ENCODE measurements at regions not wholly inside any gene's neighbourhood (a gene's known extent, or its start where the extent isn't known, plus 50 kb on each side); places are given as distances from the start of the nearest gene placed in this dataset.

GRCh38 chr7:84524714-84525694, 330.4 kb upstream of the SEMA3A start:
- Histone ChIP-seq H3K79me2 (no peaks in the 10 kb centered on the region), H3K4me1 (no peaks in the 10 kb centered on the region), H3K4me2 (ENCODE audit: low read length) (no peak overlapping the region), H3K9ac (no peak overlapping the region), H3K27ac (no peak overlapping the region), H3K4me3 (ENCODE audit: low read depth, low read length) (no peak overlapping the region), H2AFZ (no peak overlapping the region), H3K9me3 (ENCODE audit: control insufficient read depth, low read length) (no peaks in the 10 kb centered on the region), H3K27me3 (ENCODE audit: control insufficient read depth, insufficient read depth, low read length) (no peaks in the 10 kb centered on the region), H3K36me3 (ENCODE audit: control insufficient read depth, insufficient read depth, low read length) (no peaks in the 10 kb centered on the region)
- TF ChIP-seq CTCF (IDR thresholded peaks at IDR 0.05) = no peak

GRCh38 chr7:84513061-84513460, 318.5 kb upstream of the SEMA3A start:
- no peak overlapping the region for H3K4me3 ChIP-seq (ENCODE audit: low read depth, low read length)
- H3K27me3 ChIP-seq (ENCODE audit: control insufficient read depth, insufficient read depth, low read length) = no peaks in the 10 kb centered on the region
- no peaks in the 10 kb centered on the region for H3K36me3 ChIP-seq (ENCODE audit: control insufficient read depth, insufficient read depth, low read length)
- H3K9ac ChIP-seq = no peak overlapping the region
- no peaks in the 10 kb centered on the region for H3K4me1 ChIP-seq
- no peak overlapping the region for H3K27ac ChIP-seq
- H3K79me2 ChIP-seq = no peaks in the 10 kb centered on the region
- TF ChIP-seq CTCF (IDR thresholded peaks at IDR 0.05) = no peak
- H3K4me2 ChIP-seq (ENCODE audit: low read length) = no peak overlapping the region
- H2AFZ ChIP-seq = no peak overlapping the region
- no peaks in the 10 kb centered on the region for H3K9me3 ChIP-seq (ENCODE audit: control insufficient read depth, low read length)

GRCh38 chr7:84512055-84512454, 317.5 kb upstream of the SEMA3A start:
- no peaks in the 10 kb centered on the region for H3K9me3 ChIP-seq (ENCODE audit: control insufficient read depth, low read length)
- no peaks in the 10 kb centered on the region for H3K27me3 ChIP-seq (ENCODE audit: control insufficient read depth, insufficient read depth, low read length)
- H3K27ac ChIP-seq = no peak overlapping the region
- no peaks in the 10 kb centered on the region for H3K79me2 ChIP-seq
- no peak for TF ChIP-seq CTCF (IDR thresholded peaks at IDR 0.05)
- no peaks in the 10 kb centered on the region for H3K36me3 ChIP-seq (ENCODE audit: control insufficient read depth, insufficient read depth, low read length)
- H3K4me2 ChIP-seq (ENCODE audit: low read length) = no peak overlapping the region
- no peak overlapping the region for H3K4me3 ChIP-seq (ENCODE audit: low read depth, low read length)
- no peaks in the 10 kb centered on the region for H3K4me1 ChIP-seq
- no peak overlapping the region for H3K9ac ChIP-seq
- no peak overlapping the region for H2AFZ ChIP-seq

- H3K4me2 ChIP-seq (ENCODE audit: low read length) = no peak overlapping the region
- no peak overlapping the region for H3K27ac ChIP-seq
- H3K9ac ChIP-seq = no peak overlapping the region
- no peaks in the 10 kb centered on the region for H3K9me3 ChIP-seq (ENCODE audit: control insufficient read depth, low read length)
- H3K4me3 ChIP-seq (ENCODE audit: low read depth, low read length) = no peak overlapping the region
- H3K36me3 ChIP-seq (ENCODE audit: control insufficient read depth, insufficient read depth, low read length) = no peaks in the 10 kb centered on the region
- no peaks in the 10 kb centered on the region for H3K27me3 ChIP-seq (ENCODE audit: control insufficient read depth, insufficient read depth, low read length)
- no peak for TF ChIP-seq CTCF (IDR thresholded peaks at IDR 0.05)
- H3K79me2 ChIP-seq = no peaks in the 10 kb centered on the region
- H2AFZ ChIP-seq = no peak overlapping the region
- H3K4me1 ChIP-seq = no peaks in the 10 kb centered on the region
Measured at GRCh38 chr7:84510505-84510904, 315.9 kb upstream of the SEMA3A start.

DNA sequence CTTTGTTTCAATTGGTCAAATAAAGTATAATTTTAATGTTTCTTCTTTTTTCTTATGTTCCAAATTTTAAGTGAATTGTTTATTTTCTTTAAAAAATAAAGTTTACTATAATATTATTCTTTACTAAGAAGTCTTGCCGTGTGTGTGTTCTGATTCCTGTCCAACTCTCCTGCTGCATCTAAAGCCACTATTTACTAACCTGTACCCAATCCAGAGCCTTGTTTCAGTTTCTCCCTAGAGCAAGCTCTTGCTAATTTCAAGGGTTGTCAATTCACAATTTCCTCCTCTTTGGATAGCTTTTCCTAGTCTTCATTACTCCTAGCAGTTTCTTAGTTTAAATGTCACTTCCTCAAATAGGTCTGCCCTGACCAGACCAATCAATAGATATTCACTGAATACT, 314.9 kb upstream of the SEMA3A start:
- Histone ChIP-seq H3K27me3 (ENCODE audit: control insufficient read depth, insufficient read depth, low read length) (no peaks in the 10 kb centered on the region), H3K79me2 (no peaks in the 10 kb centered on the region), H3K9me3 (ENCODE audit: control insufficient read depth, low read length) (no peaks in the 10 kb centered on the region), H3K27ac (no peak overlapping the region), H3K4me1 (no peaks in the 10 kb centered on the region), H3K36me3 (ENCODE audit: control insufficient read depth, insufficient read depth, low read length) (no peaks in the 10 kb centered on the region), H3K9ac (no peak overlapping the region), H3K4me2 (ENCODE audit: low read length) (no peak overlapping the region), H3K4me3 (ENCODE audit: low read depth, low read length) (no peak overlapping the region), H2AFZ (no peak overlapping the region)
- no peak for TF ChIP-seq CTCF (IDR thresholded peaks at IDR 0.05)

Measured in parathyroid adenoma (tissue), 2 donors.